Uterus (tissue), 2 donors: ENCODE measurements at regions not wholly inside any gene's neighbourhood (a gene's known extent, or its start where the extent isn't known, plus 50 kb on each side); places are given as distances from the start of the nearest gene placed in this dataset.

Source experiments
- POLR2A ChIP-seq, 2 donors: fragments of 450-650 bp; IDR thresholded peaks; one replicate each; pipeline ENCODE4 v1.6.1; 2016; ENCODE audit warnings: antibody characterized with exemption in 2 of 2, mild to moderate bottlenecking in 1 of 2, moderate library complexity in 1 of 2
- TF ChIP-seq, protein P1 (sequence below), 4 experiments: fragments of 200-600 bp in 2 of 4; fragments of 450-650 bp in 2 of 4; sonication (generic) in 2 of 4; IDR thresholded peaks; one replicate each; pipeline ENCODE4 v1.5.1; 2016 to 2019; ENCODE audit warnings: antibody characterized with exemption in 4 of 4, mild to moderate bottlenecking in 2 of 4, moderate library complexity in 1 of 4

DNA sequence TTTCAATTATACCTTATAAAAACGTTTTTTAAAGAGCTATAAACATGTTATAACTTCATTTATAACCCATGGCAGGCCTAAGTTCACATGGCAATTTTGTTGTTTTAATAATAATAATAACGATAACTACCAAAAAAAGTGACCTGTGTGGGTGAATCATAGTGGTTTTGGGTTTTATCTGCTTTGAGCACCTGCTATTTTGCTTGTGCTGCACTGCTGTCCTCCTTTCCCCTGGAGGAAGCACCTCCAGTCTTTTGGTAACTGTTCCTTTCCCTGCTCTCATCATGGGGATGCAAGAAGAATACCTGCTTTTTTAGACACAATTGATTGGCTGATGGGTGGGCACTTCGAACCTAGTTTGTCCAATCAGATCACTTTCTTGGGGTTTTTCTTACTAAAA, 388.0 kb upstream of the TBL1XR1 start:
- TF ChIP-seq, protein P1, sequence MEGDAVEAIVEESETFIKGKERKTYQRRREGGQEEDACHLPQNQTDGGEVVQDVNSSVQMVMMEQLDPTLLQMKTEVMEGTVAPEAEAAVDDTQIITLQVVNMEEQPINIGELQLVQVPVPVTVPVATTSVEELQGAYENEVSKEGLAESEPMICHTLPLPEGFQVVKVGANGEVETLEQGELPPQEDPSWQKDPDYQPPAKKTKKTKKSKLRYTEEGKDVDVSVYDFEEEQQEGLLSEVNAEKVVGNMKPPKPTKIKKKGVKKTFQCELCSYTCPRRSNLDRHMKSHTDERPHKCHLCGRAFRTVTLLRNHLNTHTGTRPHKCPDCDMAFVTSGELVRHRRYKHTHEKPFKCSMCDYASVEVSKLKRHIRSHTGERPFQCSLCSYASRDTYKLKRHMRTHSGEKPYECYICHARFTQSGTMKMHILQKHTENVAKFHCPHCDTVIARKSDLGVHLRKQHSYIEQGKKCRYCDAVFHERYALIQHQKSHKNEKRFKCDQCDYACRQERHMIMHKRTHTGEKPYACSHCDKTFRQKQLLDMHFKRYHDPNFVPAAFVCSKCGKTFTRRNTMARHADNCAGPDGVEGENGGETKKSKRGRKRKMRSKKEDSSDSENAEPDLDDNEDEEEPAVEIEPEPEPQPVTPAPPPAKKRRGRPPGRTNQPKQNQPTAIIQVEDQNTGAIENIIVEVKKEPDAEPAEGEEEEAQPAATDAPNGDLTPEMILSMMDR (IDR thresholded peaks at IDR 0.05): no peak
- TF ChIP-seq POLR2A (IDR thresholded peaks at IDR 0.05): no peak
